ENCODE measurements at regions not wholly inside any gene's neighbourhood (a gene's known extent, or its start where the extent isn't known, plus 50 kb on each side); places are given as distances from the start of the nearest gene placed in this dataset.

- intact Hi-C loops (cut with micrococcal nuclease): no loop called here
- Histone ChIP-seq H3K27ac (ENCODE audit: low read depth, low read length) (no peak overlapping the region), H3K36me3 (ENCODE audit: insufficient read depth, low read length) (no peaks in the 10 kb centered on the region), H3K4me3 (ENCODE audit: low read length in 2 of 2) (no peak overlapping the region), H3K9me3 (ENCODE audit: control insufficient read depth in 1 of 2, low read length in 2 of 2) (no peaks in the 10 kb centered on the region), H3K27me3 (ENCODE audit: insufficient read depth, low read length) (no peaks in the 10 kb centered on the region), H3K4me1 (ENCODE audit: insufficient read depth, low read length) (no peaks in the 10 kb centered on the region)
- Mint-ChIP-seq H3K36me3 (no peaks in the 10 kb centered on the region), H3K9me3 (no peaks in the 10 kb centered on the region), H3K27ac (no peak overlapping the region), H3K4me3 (no peak overlapping the region), H3K4me1 (peaks cover 0 to 3% (median under 1%) of the 10 kb centered on the region in 4 donors), H3K27me3 (peaks cover 19 to 34% of the 10 kb centered on the region in 2 donors)
- CTCF ChIA-PET (ENCODE audit: partially characterized antibody): interaction anchor here (0.8 to 2.9 kb wide), 6 partner anchors 9 to 817 kb away, joined by 3 to 10 read pairs (median 3); no protein-coding TSS in a partner anchor
- DNase-seq: peak in 1 of 5 donors; percentile 8
- POLR2A ChIA-PET (ENCODE audit: partially characterized antibody): no interaction called here
Observed at GRCh38 chr10:123573236-123574108, 92.7 kb upstream of the GPR26 start.

GRCh38 chr10:123574109-123574698 is 92.0 kb upstream of the GPR26 start:
- Mint-ChIP-seq H3K9me3 (no peaks in the 10 kb centered on the region), H3K36me3 (no peaks in the 10 kb centered on the region), H3K27me3 (peaks cover 21 to 31% of the 10 kb centered on the region in 2 donors), H3K4me1 (peaks cover 0 to 3% (median under 1%) of the 10 kb centered on the region in 4 donors), H3K4me3 (no peak overlapping the region), H3K27ac (no peak overlapping the region)
- H3K36me3 ChIP-seq (ENCODE audit: insufficient read depth, low read length): no peaks in the 10 kb centered on the region
- H3K9me3 ChIP-seq (ENCODE audit: control insufficient read depth in 1 of 2, low read length in 2 of 2): no peaks in the 10 kb centered on the region
- no peaks in the 10 kb centered on the region for H3K27me3 ChIP-seq (ENCODE audit: insufficient read depth, low read length)
- no peak overlapping the region for H3K4me3 ChIP-seq (ENCODE audit: low read length in 2 of 2)
- intact Hi-C loops (cut with micrococcal nuclease): no loop called here
- ChIA-PET CTCF (ENCODE audit: partially characterized antibody) (interaction anchor here (1.2 to 2.9 kb wide), 4 partner anchors 8 to 816 kb away, joined by 3 to 10 read pairs (median 5); no protein-coding TSS in a partner anchor), POLR2A (ENCODE audit: partially characterized antibody) (no interaction called here)
- no peaks in the 10 kb centered on the region for H3K4me1 ChIP-seq (ENCODE audit: insufficient read depth, low read length)
- no peak overlapping the region for H3K27ac ChIP-seq (ENCODE audit: low read depth, low read length)
- DNase-seq: no peak

- peak overlapping the region in 1 of 7 donors; percentile 3 for H3K27ac Mint-ChIP-seq
- intact Hi-C loops (cut with micrococcal nuclease): no loop called here
- H3K9me3 ChIP-seq (ENCODE audit: control insufficient read depth in 1 of 2, low read length in 2 of 2): no peaks in the 10 kb centered on the region
- no peak for DNase-seq
- peaks cover 0 to 3% (median under 1%) of the 10 kb centered on the region in 4 donors for H3K4me1 Mint-ChIP-seq
- H3K36me3 Mint-ChIP-seq: no peaks in the 10 kb centered on the region
- no peaks in the 10 kb centered on the region for H3K9me3 Mint-ChIP-seq
- no peaks in the 10 kb centered on the region for H3K27me3 ChIP-seq (ENCODE audit: insufficient read depth, low read length)
- no peak overlapping the region for H3K4me3 Mint-ChIP-seq
- H3K27ac ChIP-seq (ENCODE audit: low read depth, low read length): no peak overlapping the region
- H3K36me3 ChIP-seq (ENCODE audit: insufficient read depth, low read length): no peaks in the 10 kb centered on the region
- POLR2A ChIA-PET (ENCODE audit: partially characterized antibody): no interaction called here
- CTCF ChIA-PET (ENCODE audit: partially characterized antibody): interaction anchor here (1.3 to 2.9 kb wide), 3 partner anchors 8 to 10 kb away, joined by 3 to 10 read pairs (median 7); no protein-coding TSS in a partner anchor
- H3K27me3 Mint-ChIP-seq: peaks cover 22 to 30% of the 10 kb centered on the region in 2 donors
- H3K4me1 ChIP-seq (ENCODE audit: insufficient read depth, low read length): no peaks in the 10 kb centered on the region
- H3K4me3 ChIP-seq (ENCODE audit: low read length in 2 of 2): no peak overlapping the region
Observed at GRCh38 chr10:123575105-123575504, 91.0 kb upstream of the GPR26 start.

- Histone ChIP-seq H3K27ac (ENCODE audit: low read depth, low read length) (no peak overlapping the region), H3K9me3 (ENCODE audit: control insufficient read depth in 1 of 2, low read length in 2 of 2) (no peaks in the 10 kb centered on the region), H3K36me3 (ENCODE audit: insufficient read depth, low read length) (no peaks in the 10 kb centered on the region), H3K4me3 (ENCODE audit: low read length in 2 of 2) (no peak overlapping the region), H3K27me3 (ENCODE audit: insufficient read depth, low read length) (no peaks in the 10 kb centered on the region), H3K4me1 (ENCODE audit: insufficient read depth, low read length) (no peaks in the 10 kb centered on the region)
- ChIA-PET CTCF (ENCODE audit: partially characterized antibody) (interaction anchor here (0.8 to 1.4 kb wide), 2 partner anchors 9 to 18 kb away, joined by 3 to 4 read pairs; no protein-coding TSS in a partner anchor), POLR2A (ENCODE audit: partially characterized antibody) (no interaction called here)
- Mint-ChIP-seq H3K36me3 (no peaks in the 10 kb centered on the region), H3K9me3 (no peaks in the 10 kb centered on the region), H3K27me3 (peaks cover 20 to 39% of the 10 kb centered on the region in 2 donors), H3K4me1 (peaks cover 0 to 3% (median under 1%) of the 10 kb centered on the region in 4 donors), H3K4me3 (no peak overlapping the region), H3K27ac (no peak overlapping the region)
- intact Hi-C loops (cut with micrococcal nuclease): no loop called here
- DNase-seq: no peak
Observed at GRCh38 chr10:123576706-123577105, 89.4 kb upstream of the GPR26 start.

GRCh38 chr10:123577921-123578461 is 88.2 kb upstream of the GPR26 start:
- Mint-ChIP-seq H3K9me3 (no peaks in the 10 kb centered on the region), H3K27me3 (peaks cover 27 to 39% of the 10 kb centered on the region in 2 donors), H3K4me1 (peaks cover 0 to 3% (median 0%) of the 10 kb centered on the region in 4 donors), H3K36me3 (no peaks in the 10 kb centered on the region), H3K27ac (no peak overlapping the region), H3K4me3 (no peak overlapping the region)
- Histone ChIP-seq H3K9me3 (ENCODE audit: control insufficient read depth in 1 of 2, low read length in 2 of 2) (no peaks in the 10 kb centered on the region), H3K4me3 (ENCODE audit: low read length in 2 of 2) (no peak overlapping the region), H3K4me1 (ENCODE audit: insufficient read depth, low read length) (no peaks in the 10 kb centered on the region), H3K36me3 (ENCODE audit: insufficient read depth, low read length) (no peaks in the 10 kb centered on the region), H3K27ac (ENCODE audit: low read depth, low read length) (no peak overlapping the region), H3K27me3 (ENCODE audit: insufficient read depth, low read length) (no peaks in the 10 kb centered on the region)
- POLR2A ChIA-PET (ENCODE audit: partially characterized antibody): no interaction called here
- intact Hi-C loops (cut with micrococcal nuclease): no loop called here
- DNase-seq: no peak
- CTCF ChIA-PET (ENCODE audit: partially characterized antibody): no interaction called here

GRCh38 chr10:123578721-123579120 is 87.4 kb upstream of the GPR26 start:
- Mint-ChIP-seq H3K27ac (no peak overlapping the region), H3K9me3 (no peaks in the 10 kb centered on the region), H3K27me3 (peaks cover 28 to 41% of the 10 kb centered on the region in 2 donors), H3K4me3 (no peak overlapping the region), H3K36me3 (no peaks in the 10 kb centered on the region), H3K4me1 (peaks cover 0 to 3% (median 0%) of the 10 kb centered on the region in 4 donors)
- H3K4me1 ChIP-seq (ENCODE audit: insufficient read depth, low read length): no peaks in the 10 kb centered on the region
- no peak overlapping the region for H3K27ac ChIP-seq (ENCODE audit: low read depth, low read length)
- peaks cover 3% of the 10 kb centered on the region for H3K27me3 ChIP-seq (ENCODE audit: insufficient read depth, low read length)
- DNase-seq: no peak
- H3K36me3 ChIP-seq (ENCODE audit: insufficient read depth, low read length): no peaks in the 10 kb centered on the region
- intact Hi-C loops (cut with micrococcal nuclease): no loop called here
- no peaks in the 10 kb centered on the region for H3K9me3 ChIP-seq (ENCODE audit: control insufficient read depth in 1 of 2, low read length in 2 of 2)
- H3K4me3 ChIP-seq (ENCODE audit: low read length in 2 of 2): no peak overlapping the region
- ChIA-PET POLR2A (ENCODE audit: partially characterized antibody) (no interaction called here), CTCF (ENCODE audit: partially characterized antibody) (interaction anchor here (1.6 kb wide), 1 partner anchor 12 kb away, joined by 4 read pairs; no protein-coding TSS in a partner anchor)

GRCh38 chr10:123579675-123580074 is 86.5 kb upstream of the GPR26 start:
- H3K9me3 Mint-ChIP-seq: no peaks in the 10 kb centered on the region
- POLR2A ChIA-PET (ENCODE audit: partially characterized antibody): no interaction called here
- H3K9me3 ChIP-seq (ENCODE audit: control insufficient read depth in 1 of 2, low read length in 2 of 2): no peaks in the 10 kb centered on the region
- no peak overlapping the region for H3K4me3 ChIP-seq (ENCODE audit: low read length in 2 of 2)
- CTCF ChIA-PET (ENCODE audit: partially characterized antibody): interaction anchor here (0.9 to 2.4 kb wide), 4 partner anchors 13 to 813 kb away, joined by 3 to 7 read pairs (median 4); no protein-coding TSS in a partner anchor
- H3K27me3 ChIP-seq (ENCODE audit: insufficient read depth, low read length): peaks cover 3% of the 10 kb centered on the region
- H3K4me1 Mint-ChIP-seq: peaks cover 0 to 3% (median 0%) of the 10 kb centered on the region in 4 donors
- no peak overlapping the region for H3K4me3 Mint-ChIP-seq
- H3K27ac ChIP-seq (ENCODE audit: low read depth, low read length): no peak overlapping the region
- H3K36me3 Mint-ChIP-seq: no peaks in the 10 kb centered on the region
- peaks cover 25 to 42% of the 10 kb centered on the region in 2 donors for H3K27me3 Mint-ChIP-seq
- no peaks in the 10 kb centered on the region for H3K36me3 ChIP-seq (ENCODE audit: insufficient read depth, low read length)
- H3K4me1 ChIP-seq (ENCODE audit: insufficient read depth, low read length): no peaks in the 10 kb centered on the region
- intact Hi-C loops (cut with micrococcal nuclease): no loop called here
- H3K27ac Mint-ChIP-seq: no peak overlapping the region
- DNase-seq: no peak
